Prostate gland (tissue), 2 donors: ENCODE measurements at regions not wholly inside any gene's neighbourhood (a gene's known extent, or its start where the extent isn't known, plus 50 kb on each side); places are given as distances from the start of the nearest gene placed in this dataset.

ENCODE experiments used
- CTCF ChIP-seq, 4 experiments: fragments of 200-600 bp in 2 of 4; fragments of 450-650 bp in 2 of 4; sonication (generic) in 2 of 4; IDR thresholded peaks; 1 replicate in 3 of 4; 2 replicates in 1 of 4; pipeline ENCODE4 v1.5.1; 2016 to 2019; ENCODE audit warnings: antibody characterized with exemption in 4 of 4, mild to moderate bottlenecking in 2 of 4, moderate library complexity in 2 of 4
- POLR2A ChIP-seq: fragments of 450-650 bp; IDR thresholded peaks from one replicate; pipeline ENCODE4 v1.6.1; 2016; ENCODE audit warnings: antibody characterized with exemption, mild to moderate bottlenecking

- TF ChIP-seq CTCF (IDR thresholded peaks at IDR 0.05): no peak
- TF ChIP-seq POLR2A: no peak
Measured at GRCh38 chr2:134021830-134022524, 231.9 kb upstream of the MGAT5 start.
